LNCaP clone FGC (cell line): ENCODE measurements at regions not wholly inside any gene's neighbourhood (a gene's known extent, or its start where the extent isn't known, plus 50 kb on each side); places are given as distances from the start of the nearest gene placed in this dataset.
"Not testable (repeated sequence)": the region's sequence is repeated elsewhere in the genome, so short reads cannot be mapped to it uniquely, and the experiment has no call there.

Source experiments
- DNase-seq: peaks from one replicate; pipeline ENCODE4 v3.0.0-alpha.2; 2011; ENCODE audit warnings: low read depth
- H3K4me3 ChIP-seq: 2 replicates; pipeline ENCODE4 v1.5.1; 2011; ENCODE audit warnings: mild to moderate bottlenecking, low read depth, low read length, control low read depth
- TF ChIP-seq, protein P1 (sequence below): IDR thresholded peaks from 2 replicates; pipeline ENCODE4 v1.5.1; 2012; ENCODE audit warnings: mild to moderate bottlenecking; ENCODE audit not compliant: control insufficient read depth, insufficient read depth; ENCODE audit errors: extremely low read depth

DNA sequence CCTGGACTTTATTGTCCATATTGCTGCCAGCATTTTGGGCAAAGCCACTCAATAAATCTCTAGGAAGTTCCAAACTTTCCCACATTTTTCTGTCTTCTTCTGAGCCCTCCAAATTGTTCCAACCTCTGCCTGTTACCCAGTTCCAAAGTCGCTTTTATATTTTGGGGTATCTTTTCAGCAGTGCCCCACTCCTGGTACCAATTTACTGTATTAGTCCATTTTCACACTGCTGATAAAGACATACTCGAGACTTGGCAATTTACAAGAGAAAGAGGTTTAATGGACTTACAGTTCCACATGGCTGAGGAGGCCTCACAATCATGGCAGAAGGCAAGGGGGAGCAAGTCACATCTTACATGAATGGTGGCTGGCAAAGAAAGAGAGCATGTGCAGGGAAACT is 53.4 kb downstream of the AHSP start:
- not testable (repeated sequence) for H3K4me3 ChIP-seq, DNase-seq

DNA sequence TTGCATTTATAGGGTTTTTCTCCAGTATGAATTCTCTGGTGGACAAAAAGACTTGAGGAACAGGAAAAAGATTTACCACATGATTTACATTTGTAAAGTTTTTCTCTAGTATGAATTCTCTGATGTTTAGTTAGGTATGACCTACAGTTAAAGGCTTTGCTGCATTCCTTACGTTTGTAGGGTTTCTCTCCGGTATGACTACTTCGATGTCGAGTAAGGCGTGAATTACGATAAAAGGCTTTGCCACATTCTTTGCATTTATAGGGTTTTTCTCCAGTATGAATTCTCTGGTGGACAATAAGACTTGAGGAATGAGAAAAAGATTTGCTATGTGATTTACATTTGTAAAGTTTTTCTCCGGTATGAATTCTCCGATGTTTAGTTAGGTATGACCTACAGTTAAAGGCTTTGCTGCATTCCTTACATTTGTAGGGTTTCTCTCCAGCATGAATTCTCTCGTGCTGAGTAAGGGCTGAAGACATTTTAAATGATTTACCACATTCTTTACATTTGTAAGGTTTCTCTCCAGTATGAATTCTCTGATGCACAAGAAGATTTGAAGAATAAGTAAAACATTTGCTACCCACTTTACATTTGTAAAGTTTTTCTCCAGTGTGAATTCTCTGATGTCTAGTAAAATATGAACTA is 74.2 kb downstream of the AHSP start:
- DNase-seq, H3K4me3 ChIP-seq: not testable (repeated sequence)

DNA sequence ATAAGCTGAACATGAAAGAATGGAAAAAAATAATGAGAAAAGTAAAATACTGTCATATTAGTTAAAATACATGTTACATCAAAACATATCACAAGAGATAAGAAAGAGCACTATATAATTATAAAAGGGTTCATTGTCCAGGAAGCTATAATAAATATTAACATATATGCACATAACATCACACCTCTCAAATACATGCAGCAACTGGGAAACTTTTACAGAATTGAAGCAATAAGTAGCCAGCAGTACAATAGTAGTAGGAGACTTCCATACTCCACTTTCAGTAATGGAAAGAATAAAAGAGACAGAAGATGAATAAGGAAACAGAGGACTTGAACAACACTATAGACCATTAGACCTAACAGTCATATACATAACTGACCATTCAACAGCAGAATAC is 90.4 kb downstream of the AHSP start:
- TF ChIP-seq, protein P1, sequence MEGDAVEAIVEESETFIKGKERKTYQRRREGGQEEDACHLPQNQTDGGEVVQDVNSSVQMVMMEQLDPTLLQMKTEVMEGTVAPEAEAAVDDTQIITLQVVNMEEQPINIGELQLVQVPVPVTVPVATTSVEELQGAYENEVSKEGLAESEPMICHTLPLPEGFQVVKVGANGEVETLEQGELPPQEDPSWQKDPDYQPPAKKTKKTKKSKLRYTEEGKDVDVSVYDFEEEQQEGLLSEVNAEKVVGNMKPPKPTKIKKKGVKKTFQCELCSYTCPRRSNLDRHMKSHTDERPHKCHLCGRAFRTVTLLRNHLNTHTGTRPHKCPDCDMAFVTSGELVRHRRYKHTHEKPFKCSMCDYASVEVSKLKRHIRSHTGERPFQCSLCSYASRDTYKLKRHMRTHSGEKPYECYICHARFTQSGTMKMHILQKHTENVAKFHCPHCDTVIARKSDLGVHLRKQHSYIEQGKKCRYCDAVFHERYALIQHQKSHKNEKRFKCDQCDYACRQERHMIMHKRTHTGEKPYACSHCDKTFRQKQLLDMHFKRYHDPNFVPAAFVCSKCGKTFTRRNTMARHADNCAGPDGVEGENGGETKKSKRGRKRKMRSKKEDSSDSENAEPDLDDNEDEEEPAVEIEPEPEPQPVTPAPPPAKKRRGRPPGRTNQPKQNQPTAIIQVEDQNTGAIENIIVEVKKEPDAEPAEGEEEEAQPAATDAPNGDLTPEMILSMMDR, result no peak
- H3K4me3 ChIP-seq, result no peak overlapping the region
- no peak for DNase-seq

DNA sequence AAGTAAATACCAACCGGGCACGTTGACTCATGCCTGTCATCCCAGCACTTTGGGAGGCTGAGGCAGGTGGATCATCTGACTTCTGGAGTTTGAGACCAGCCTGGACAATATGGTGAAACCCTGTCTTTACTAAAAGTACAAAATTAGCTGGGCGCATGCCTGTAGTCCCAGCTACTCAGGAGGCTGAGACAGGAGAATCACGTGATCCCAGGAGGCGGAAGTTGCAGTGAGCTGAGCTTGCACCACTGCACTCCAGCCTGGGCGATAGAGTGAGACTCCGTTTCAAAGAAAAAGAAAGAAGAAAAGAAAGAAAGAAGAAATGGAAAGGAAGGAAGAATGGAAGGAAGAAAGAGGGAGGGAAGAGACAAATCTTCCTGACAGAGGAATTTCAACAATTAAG is 108.7 kb downstream of the AHSP start:
- H3K4me3 ChIP-seq, result no peak overlapping the region

DNA sequence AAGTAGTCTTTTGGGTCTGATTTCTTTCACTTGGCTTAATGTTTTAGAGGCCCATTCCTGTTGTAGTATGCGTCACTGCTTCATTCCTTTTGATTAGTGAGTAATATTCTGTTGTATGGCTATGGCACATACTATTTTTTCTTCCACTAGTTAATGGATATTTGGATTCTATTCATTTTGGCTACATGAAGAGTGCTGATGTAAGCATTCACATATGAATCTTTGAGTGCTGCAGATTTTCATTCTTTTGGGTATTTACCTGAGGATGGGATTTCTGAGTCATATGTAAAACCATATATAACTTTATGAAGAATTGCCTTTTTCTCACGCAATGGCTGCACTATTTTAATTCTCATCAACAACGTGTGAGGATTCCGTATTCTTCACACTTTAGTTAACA is 113.6 kb downstream of the AHSP start:
- no peak for DNase-seq
- TF ChIP-seq, protein P1, result no peak
- H3K4me3 ChIP-seq, result no peak overlapping the region

More for the DNA sequence above, 108.7 kb downstream of the AHSP start:
- no peak for DNase-seq
- TF ChIP-seq, protein P1, result no peak

DNA sequence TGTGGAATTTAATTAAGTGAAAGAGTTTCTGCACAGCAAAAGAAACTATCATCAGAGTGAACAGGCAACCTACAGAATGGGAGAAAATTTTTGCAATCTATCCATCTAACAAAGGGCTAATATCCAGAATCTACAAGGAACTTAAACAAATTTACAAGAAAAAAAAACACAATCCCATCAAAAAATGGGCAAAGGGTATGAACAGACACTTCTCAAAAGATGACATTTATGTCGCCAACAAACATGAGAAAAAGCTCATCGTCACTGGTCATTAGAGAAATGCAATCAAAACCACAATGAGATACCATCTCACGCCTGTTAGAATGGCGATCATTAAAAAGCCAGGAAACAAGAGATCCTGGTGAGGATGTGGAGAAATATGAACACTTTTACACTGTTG is 128.0 kb downstream of the AHSP start:
- not testable (repeated sequence) for H3K4me3 ChIP-seq, DNase-seq

DNA sequence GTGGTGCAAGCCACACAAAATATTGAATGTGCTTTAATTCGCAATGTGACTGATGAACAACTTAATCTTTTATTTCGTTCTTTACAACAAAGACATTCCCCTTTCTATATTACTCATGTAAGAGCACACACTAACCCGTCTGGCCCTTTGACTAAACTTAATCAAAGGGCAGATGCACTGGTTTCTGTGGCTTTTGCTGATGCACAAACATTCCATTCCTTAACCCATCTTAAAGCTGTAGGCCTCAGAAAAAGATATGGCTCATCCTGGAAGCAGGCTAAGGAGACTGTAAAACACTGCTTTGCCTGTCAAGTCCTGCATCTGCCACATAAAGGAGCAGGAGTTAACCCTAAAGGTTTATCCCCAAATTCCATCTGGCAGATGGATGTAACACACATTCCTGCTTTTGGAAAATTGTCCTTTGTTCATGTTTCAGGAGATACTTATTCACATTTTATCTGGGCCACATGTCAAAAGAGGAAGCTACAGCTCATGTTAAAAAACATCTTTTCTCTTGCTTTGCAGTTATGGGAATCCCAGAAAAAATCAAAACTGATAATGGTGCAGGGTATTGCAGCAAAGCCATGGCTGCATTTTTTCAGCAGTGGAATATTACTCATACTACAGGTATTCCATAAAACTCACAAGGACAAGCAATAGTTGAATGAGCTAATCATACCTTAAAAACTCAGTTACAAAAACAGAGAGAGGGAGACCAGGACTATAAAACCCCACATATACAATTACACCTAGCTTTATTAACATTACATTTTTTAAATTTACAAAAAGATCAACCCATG is 137.2 kb downstream of the AHSP start:
- H3K4me3 ChIP-seq, result no peak overlapping the region
- TF ChIP-seq, protein P1, result no peak
- DNase-seq, result no peak

DNA sequence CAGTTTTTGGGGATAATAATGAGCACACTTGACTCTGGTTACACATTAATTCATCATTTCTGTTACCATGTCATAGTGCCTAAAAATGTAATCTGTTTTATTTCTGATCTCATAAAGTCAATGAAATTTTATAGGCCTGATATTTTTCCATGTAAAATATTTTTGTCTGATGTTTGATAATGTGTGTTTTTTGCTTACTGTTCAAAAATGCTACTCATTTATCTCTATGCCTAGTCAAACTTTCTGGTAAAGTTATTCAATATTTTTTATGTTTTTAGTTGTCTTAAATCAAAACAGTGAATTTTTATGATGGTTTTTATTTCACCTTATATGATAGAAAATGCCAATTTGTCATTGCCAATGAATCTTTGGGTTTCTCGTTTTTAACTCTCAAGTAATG is 147.0 kb downstream of the AHSP start:
- H3K4me3 ChIP-seq, result no peak overlapping the region
- TF ChIP-seq, protein P1, result no peak
- DNase-seq, result no peak
